GM12878 (cell line): ENCODE measurements at regions not wholly inside any gene's neighbourhood (a gene's known extent, or its start where the extent isn't known, plus 50 kb on each side); places are given as distances from the start of the nearest gene placed in this dataset.

Source experiments
- EP300 ChIP-seq, 2 experiments: fragments of 150-350 bp in 1 of 2; IDR thresholded peaks; 2 replicates each; pipeline ENCODE4 v1.6.1; 2011 to 2012; ENCODE audit warnings: low read depth in 2 of 2, low read length in 2 of 2, borderline replicate concordance in 1 of 2, improper control_type of control experiment in 1 of 2, inconsistent platforms in 1 of 2; ENCODE audit not compliant: control insufficient read depth in 1 of 2
- FOXK2 ChIP-seq: fragments of 450-650 bp; IDR thresholded peaks from 2 replicates; pipeline ENCODE4 v1.6.1; 2017; ENCODE audit warnings: mild to moderate bottlenecking, moderate library complexity
- JUND ChIP-seq: IDR thresholded peaks from 2 replicates; pipeline ENCODE4 v1.6.1; 2012; ENCODE audit warnings: low read depth, mild to moderate bottlenecking, low read length, improper control_type of control experiment, moderate library complexity
- MTA2 ChIP-seq: fragments of 450-650 bp; IDR thresholded peaks from 2 replicates; pipeline ENCODE4 v1.6.1; 2016; ENCODE audit warnings: low read depth, mild to moderate bottlenecking, moderate library complexity
- MXI1 ChIP-seq: fragments of 150-350 bp; IDR thresholded peaks from 2 replicates; pipeline ENCODE4 v1.6.1; 2011; ENCODE audit warnings: low read depth, mild to moderate bottlenecking, inconsistent platforms, low read length, improper control_type of control experiment
- POLR2A ChIP-seq: IDR thresholded peaks from 2 replicates; pipeline ENCODE4 v1.6.1; 2011; ENCODE audit warnings: low read depth, mild to moderate bottlenecking, low read length
- RCOR1 ChIP-seq: conservative IDR thresholded peaks from 2 replicates; pipeline ENCODE4 v1.6.1; 2012; ENCODE audit warnings: low read depth, low read length, improper control_type of control experiment
- RELA ChIP-seq: fragments of 450-650 bp; IDR thresholded peaks from 2 replicates; pipeline ENCODE4 v1.8.0; 2014; ENCODE audit warnings: borderline replicate concordance; ENCODE audit not compliant: partially characterized antibody
- TAF1 ChIP-seq: IDR thresholded peaks from 2 replicates; pipeline ENCODE4 v1.6.1; 2011; ENCODE audit warnings: mild to moderate bottlenecking, low read depth, low read length, borderline replicate concordance
- TF ChIP-seq, protein P1 (sequence below): fragments of 450-650 bp; formaldehyde crosslinking; IDR thresholded peaks from 2 replicates; pipeline ENCODE4 v1.5.0; 2022; ENCODE audit warnings: mild to moderate bottlenecking, missing genetic modification characterization
- TF ChIP-seq, protein P2 (sequence below), 3 experiments: IDR thresholded peaks in 2 of 3; conservative IDR thresholded peaks in 1 of 3; 2 replicates each; pipeline ENCODE4 v1.5.1; 2011; ENCODE audit warnings: low read depth in 3 of 3, low read length in 3 of 3, mild to moderate bottlenecking in 3 of 3, control low read depth in 2 of 3, moderate library complexity in 2 of 3, inconsistent platforms in 1 of 3, mixed read lengths in 1 of 3; ENCODE audit not compliant: control insufficient read depth in 2 of 3, insufficient read depth in 1 of 3; ENCODE audit errors: extremely low read depth in 1 of 3
- TF ChIP-seq, protein P3 (sequence below): fragments of 450-650 bp; formaldehyde crosslinking; IDR thresholded peaks from 2 replicates; pipeline ENCODE4 v1.4.0; 2020; ENCODE audit warnings: mild to moderate bottlenecking, moderate library complexity
- TF ChIP-seq, protein P4 (sequence below): fragments of 450-650 bp; conservative IDR thresholded peaks from 2 replicates; pipeline ENCODE4 v1.6.1; 2017; ENCODE audit warnings: mild to moderate bottlenecking, moderate library complexity
- TF ChIP-seq, protein P5 (sequence below): fragments of 450-650 bp; IDR thresholded peaks from 2 replicates; pipeline ENCODE4 v1.6.1; 2016; ENCODE audit warnings: mild to moderate bottlenecking

DNA sequence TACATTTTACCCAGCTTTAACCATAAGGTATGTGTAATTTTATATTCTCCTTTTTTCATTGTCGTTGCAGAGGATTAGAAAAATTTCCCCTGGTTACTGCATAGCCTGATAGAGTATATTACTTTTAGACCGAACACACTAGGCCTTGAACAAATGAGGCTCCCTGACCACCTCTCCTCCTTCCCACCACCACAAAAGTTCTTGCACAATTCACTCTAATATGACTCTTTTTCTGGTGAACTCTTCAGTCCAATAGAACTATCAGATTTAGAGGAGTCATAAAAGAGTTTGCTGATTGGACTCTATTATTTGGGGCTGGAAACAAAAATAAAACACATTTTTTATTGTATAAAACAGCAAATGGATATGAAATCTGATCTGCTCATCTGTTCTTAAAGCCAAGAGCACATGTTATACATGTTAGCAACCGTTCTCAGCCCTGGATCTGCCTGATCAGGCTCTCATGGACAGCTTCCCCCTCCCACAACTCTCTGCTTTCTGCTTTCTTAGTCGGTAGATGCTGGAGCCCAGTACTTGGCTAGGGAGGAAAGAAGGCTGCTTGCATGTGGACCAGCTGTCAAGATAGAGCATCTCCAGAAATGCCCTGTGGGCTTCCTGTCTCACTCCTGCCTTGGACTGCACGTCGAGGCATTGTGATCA, 83.5 kb downstream of the CD164 start:
- TF ChIP-seq, protein P1, sequence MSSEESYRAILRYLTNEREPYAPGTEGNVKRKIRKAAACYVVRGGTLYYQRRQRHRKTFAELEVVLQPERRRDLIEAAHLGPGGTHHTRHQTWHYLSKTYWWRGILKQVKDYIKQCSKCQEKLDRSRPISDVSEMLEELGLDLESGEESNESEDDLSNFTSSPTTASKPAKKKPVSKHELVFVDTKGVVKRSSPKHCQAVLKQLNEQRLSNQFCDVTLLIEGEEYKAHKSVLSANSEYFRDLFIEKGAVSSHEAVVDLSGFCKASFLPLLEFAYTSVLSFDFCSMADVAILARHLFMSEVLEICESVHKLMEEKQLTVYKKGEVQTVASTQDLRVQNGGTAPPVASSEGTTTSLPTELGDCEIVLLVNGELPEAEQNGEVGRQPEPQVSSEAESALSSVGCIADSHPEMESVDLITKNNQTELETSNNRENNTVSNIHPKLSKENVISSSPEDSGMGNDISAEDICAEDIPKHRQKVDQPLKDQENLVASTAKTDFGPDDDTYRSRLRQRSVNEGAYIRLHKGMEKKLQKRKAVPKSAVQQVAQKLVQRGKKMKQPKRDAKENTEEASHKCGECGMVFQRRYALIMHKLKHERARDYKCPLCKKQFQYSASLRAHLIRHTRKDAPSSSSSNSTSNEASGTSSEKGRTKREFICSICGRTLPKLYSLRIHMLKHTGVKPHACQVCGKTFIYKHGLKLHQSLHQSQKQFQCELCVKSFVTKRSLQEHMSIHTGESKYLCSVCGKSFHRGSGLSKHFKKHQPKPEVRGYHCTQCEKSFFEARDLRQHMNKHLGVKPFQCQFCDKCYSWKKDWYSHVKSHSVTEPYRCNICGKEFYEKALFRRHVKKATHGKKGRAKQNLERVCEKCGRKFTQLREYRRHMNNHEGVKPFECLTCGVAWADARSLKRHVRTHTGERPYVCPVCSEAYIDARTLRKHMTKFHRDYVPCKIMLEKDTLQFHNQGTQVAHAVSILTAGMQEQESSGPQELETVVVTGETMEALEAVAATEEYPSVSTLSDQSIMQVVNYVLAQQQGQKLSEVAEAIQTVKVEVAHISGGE (CRISPR knock-in tag) = no peak
- TF ChIP-seq, protein P2, sequence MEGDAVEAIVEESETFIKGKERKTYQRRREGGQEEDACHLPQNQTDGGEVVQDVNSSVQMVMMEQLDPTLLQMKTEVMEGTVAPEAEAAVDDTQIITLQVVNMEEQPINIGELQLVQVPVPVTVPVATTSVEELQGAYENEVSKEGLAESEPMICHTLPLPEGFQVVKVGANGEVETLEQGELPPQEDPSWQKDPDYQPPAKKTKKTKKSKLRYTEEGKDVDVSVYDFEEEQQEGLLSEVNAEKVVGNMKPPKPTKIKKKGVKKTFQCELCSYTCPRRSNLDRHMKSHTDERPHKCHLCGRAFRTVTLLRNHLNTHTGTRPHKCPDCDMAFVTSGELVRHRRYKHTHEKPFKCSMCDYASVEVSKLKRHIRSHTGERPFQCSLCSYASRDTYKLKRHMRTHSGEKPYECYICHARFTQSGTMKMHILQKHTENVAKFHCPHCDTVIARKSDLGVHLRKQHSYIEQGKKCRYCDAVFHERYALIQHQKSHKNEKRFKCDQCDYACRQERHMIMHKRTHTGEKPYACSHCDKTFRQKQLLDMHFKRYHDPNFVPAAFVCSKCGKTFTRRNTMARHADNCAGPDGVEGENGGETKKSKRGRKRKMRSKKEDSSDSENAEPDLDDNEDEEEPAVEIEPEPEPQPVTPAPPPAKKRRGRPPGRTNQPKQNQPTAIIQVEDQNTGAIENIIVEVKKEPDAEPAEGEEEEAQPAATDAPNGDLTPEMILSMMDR (IDR thresholded peaks at IDR 0.05 in 2 of 3, conservative IDR thresholded peaks at IDR 0.05 in 1 of 3; ENCODE audit: control insufficient read depth in 2 of 3, extremely low read depth in 1 of 3, insufficient read depth in 1 of 3, low read depth in 3 of 3, low read length in 3 of 3) = no peak
- TF ChIP-seq RCOR1 (no peak), POLR2A (no peak), MXI1 (no peak), TAF1 (no peak), EP300 (IDR thresholded peaks at IDR 0.05; ENCODE audit: borderline replicate concordance in 1 of 2, control insufficient read depth in 1 of 2, low read depth in 2 of 2, low read length in 2 of 2) (no peak), MTA2 (no peak), FOXK2 (no peak), RELA (no peak), JUND (no peak)
- TF ChIP-seq, protein P3, sequence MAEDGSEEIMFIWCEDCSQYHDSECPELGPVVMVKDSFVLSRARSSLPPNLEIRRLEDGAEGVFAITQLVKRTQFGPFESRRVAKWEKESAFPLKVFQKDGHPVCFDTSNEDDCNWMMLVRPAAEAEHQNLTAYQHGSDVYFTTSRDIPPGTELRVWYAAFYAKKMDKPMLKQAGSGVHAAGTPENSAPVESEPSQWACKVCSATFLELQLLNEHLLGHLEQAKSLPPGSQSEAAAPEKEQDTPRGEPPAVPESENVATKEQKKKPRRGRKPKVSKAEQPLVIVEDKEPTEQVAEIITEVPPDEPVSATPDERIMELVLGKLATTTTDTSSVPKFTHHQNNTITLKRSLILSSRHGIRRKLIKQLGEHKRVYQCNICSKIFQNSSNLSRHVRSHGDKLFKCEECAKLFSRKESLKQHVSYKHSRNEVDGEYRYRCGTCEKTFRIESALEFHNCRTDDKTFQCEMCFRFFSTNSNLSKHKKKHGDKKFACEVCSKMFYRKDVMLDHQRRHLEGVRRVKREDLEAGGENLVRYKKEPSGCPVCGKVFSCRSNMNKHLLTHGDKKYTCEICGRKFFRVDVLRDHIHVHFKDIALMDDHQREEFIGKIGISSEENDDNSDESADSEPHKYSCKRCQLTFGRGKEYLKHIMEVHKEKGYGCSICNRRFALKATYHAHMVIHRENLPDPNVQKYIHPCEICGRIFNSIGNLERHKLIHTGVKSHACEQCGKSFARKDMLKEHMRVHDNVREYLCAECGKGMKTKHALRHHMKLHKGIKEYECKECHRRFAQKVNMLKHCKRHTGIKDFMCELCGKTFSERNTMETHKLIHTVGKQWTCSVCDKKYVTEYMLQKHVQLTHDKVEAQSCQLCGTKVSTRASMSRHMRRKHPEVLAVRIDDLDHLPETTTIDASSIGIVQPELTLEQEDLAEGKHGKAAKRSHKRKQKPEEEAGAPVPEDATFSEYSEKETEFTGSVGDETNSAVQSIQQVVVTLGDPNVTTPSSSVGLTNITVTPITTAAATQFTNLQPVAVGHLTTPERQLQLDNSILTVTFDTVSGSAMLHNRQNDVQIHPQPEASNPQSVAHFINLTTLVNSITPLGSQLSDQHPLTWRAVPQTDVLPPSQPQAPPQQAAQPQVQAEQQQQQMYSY (CRISPR knock-in tag) = no peak
- TF ChIP-seq, protein P4, sequence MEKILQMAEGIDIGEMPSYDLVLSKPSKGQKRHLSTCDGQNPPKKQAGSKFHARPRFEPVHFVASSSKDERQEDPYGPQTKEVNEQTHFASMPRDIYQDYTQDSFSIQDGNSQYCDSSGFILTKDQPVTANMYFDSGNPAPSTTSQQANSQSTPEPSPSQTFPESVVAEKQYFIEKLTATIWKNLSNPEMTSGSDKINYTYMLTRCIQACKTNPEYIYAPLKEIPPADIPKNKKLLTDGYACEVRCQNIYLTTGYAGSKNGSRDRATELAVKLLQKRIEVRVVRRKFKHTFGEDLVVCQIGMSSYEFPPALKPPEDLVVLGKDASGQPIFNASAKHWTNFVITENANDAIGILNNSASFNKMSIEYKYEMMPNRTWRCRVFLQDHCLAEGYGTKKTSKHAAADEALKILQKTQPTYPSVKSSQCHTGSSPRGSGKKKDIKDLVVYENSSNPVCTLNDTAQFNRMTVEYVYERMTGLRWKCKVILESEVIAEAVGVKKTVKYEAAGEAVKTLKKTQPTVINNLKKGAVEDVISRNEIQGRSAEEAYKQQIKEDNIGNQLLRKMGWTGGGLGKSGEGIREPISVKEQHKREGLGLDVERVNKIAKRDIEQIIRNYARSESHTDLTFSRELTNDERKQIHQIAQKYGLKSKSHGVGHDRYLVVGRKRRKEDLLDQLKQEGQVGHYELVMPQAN = no peak
- TF ChIP-seq, protein P5, sequence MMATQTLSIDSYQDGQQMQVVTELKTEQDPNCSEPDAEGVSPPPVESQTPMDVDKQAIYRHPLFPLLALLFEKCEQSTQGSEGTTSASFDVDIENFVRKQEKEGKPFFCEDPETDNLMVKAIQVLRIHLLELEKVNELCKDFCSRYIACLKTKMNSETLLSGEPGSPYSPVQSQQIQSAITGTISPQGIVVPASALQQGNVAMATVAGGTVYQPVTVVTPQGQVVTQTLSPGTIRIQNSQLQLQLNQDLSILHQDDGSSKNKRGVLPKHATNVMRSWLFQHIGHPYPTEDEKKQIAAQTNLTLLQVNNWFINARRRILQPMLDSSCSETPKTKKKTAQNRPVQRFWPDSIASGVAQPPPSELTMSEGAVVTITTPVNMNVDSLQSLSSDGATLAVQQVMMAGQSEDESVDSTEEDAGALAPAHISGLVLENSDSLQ = no peak
